T-cell (primary cell): ENCODE measurements at regions not wholly inside any gene's neighbourhood (a gene's known extent, or its start where the extent isn't known, plus 50 kb on each side); places are given as distances from the start of the nearest gene placed in this dataset.
"Not testable (repeated sequence)": the region's sequence is repeated elsewhere in the genome, so short reads cannot be mapped to it uniquely, and the experiment has no call there.

ENCODE experiments used
- ATAC-seq, 4 experiments: fragments of 200-7000 bp in 3 of 4; fragments of 150-1000 bp in 1 of 4; cut with Tn5 transposase; replicated peaks in 1 of 4; 1 replicate in 3 of 4; 2 replicates in 1 of 4; pipeline ENCODE4 v1.10.0; 2021; ENCODE audit warnings: moderate library complexity in 3 of 4, mild to moderate bottlenecking in 2 of 4, moderate number of reproducible peaks in 1 of 4
- CTCF ChIA-PET, 2 donors: fragments of 300-600 bp; sonication (Branson Sonifier 250); formaldehyde crosslinking; loops; one replicate each; lab custom pipeline; 2022; ENCODE audit warnings: antibody characterized with exemption in 2 of 2; lab: Charles Lee
- POLR2A ChIA-PET, 2 donors: fragments of 300-600 bp; sonication (Branson Sonifier 250); formaldehyde crosslinking; loops; one replicate each; lab custom pipeline; 2022; ENCODE audit warnings: antibody characterized with exemption in 2 of 2; lab: Charles Lee
- DNase-seq, 35 experiments: peaks; one replicate each; pipeline versions ENCODE4 v3.0.0 to v3.0.0-alpha.2; 2013 to 2023
- H3K27ac ChIP-seq: one replicate; pipeline ENCODE4 v1.5.1; 2013; ENCODE audit warnings: low read length
- H3K27me3 ChIP-seq, 2 experiments: replicated peaks in 1 of 2; 1 replicate in 1 of 2; 2 replicates in 1 of 2; pipeline versions ENCODE4 v1.6.1 to v1.7.0; 2013; ENCODE audit warnings: low read length in 1 of 2, mixed read lengths in 1 of 2; ENCODE audit not compliant: control insufficient read depth in 2 of 2, insufficient read depth in 2 of 2; ENCODE audit errors: extremely low read depth in 1 of 2
- H3K36me3 ChIP-seq, 2 donors: 1 replicate in 1 of 2; 2 replicates in 1 of 2; pipeline versions ENCODE4 v1.6.1 to v1.7.0; 2013; ENCODE audit warnings: low read length in 1 of 2; ENCODE audit not compliant: control insufficient read depth in 2 of 2, insufficient read depth in 1 of 2; ENCODE audit errors: extremely low read depth in 1 of 2
- H3K4me1 ChIP-seq, 2 experiments: 1 replicate in 1 of 2; 2 replicates in 1 of 2; pipeline versions ENCODE4 v1.6.1 to v1.7.0; 2013; ENCODE audit warnings: low read length in 2 of 2, mixed read lengths in 1 of 2; ENCODE audit not compliant: insufficient read depth in 2 of 2, control insufficient read depth in 1 of 2; ENCODE audit errors: extremely low read depth in 1 of 2
- H3K4me3 ChIP-seq, 2 donors: 1 replicate in 1 of 2; 2 replicates in 1 of 2; pipeline versions ENCODE4 v1.5.1 to v1.7.0; 2013; ENCODE audit warnings: mild to moderate bottlenecking in 2 of 2, low read length in 1 of 2, moderate library complexity in 1 of 2; ENCODE audit not compliant: control insufficient read depth in 1 of 2; ENCODE audit errors: extremely low read depth in 1 of 2
- H3K9me3 ChIP-seq: 2 replicates; pipeline ENCODE4 v1.7.0; 2013
- H3K27ac Mint-ChIP-seq, 2 donors: one replicate each; pipeline ENCODE4 v1.8.0; 2020 to 2021; ENCODE audit warnings: mild to moderate bottlenecking in 2 of 2, mixed read lengths in 2 of 2
- H3K27me3 Mint-ChIP-seq, 2 donors: one replicate each; pipeline ENCODE4 v1.8.0; 2021 to 2022; ENCODE audit warnings: mixed read lengths in 2 of 2
- H3K36me3 Mint-ChIP-seq: one replicate; pipeline ENCODE4 v1.8.0; 2021; ENCODE audit warnings: mixed read lengths
- H3K4me1 Mint-ChIP-seq, 3 donors: one replicate each; pipeline ENCODE4 v1.8.0; 2020 to 2022; ENCODE audit warnings: mixed read lengths in 3 of 3, mild to moderate bottlenecking in 1 of 3
- H3K4me3 Mint-ChIP-seq, 3 donors: one replicate each; pipeline ENCODE4 v1.8.0; 2020 to 2022; ENCODE audit warnings: mild to moderate bottlenecking in 3 of 3, mixed read lengths in 3 of 3, moderate library complexity in 3 of 3
- H3K9me3 Mint-ChIP-seq, 3 donors: one replicate each; pipeline ENCODE4 v1.8.0; 2020 to 2022; ENCODE audit warnings: mixed read lengths in 3 of 3
- WGBS: methylation state at CpG from one replicate; pipeline ENCODE4 v1.1.5; 2013; ENCODE audit warnings: missing lambda C conversion rate; ENCODE audit not compliant: insufficient coverage; 5-methylcytosine and 5-hydroxymethylcytosine counted together

GRCh38 chr3:104066658-104067057 lies 1300.1 kb upstream of the ALCAM start:
- H3K9me3 Mint-ChIP-seq: peaks cover 0 to 3% (median 2%) of the 10 kb centered on the region in 3 donors
- Histone ChIP-seq H3K27ac (no peak overlapping the region), H3K4me1 (no peaks in the 10 kb centered on the region), H3K9me3 (no peaks in the 10 kb centered on the region), H3K27me3 (no peaks in the 10 kb centered on the region), H3K4me3 (no peak overlapping the region), H3K36me3 (no peaks in the 10 kb centered on the region)
- no peak for ATAC-seq
- ChIA-PET CTCF (no interaction called here), POLR2A (no interaction called here)
- no peak overlapping the region for H3K4me3 Mint-ChIP-seq
- no peaks in the 10 kb centered on the region for H3K36me3 Mint-ChIP-seq
- no peak overlapping the region for H3K27ac Mint-ChIP-seq
- no peak for DNase-seq
- no peaks in the 10 kb centered on the region for H3K4me1 Mint-ChIP-seq
- H3K27me3 Mint-ChIP-seq: no peaks in the 10 kb centered on the region
- WGBS: 74% methylated on average over 2 of the region's 2 CpGs

GRCh38 chr3:104069114-104069513 lies 1297.6 kb upstream of the ALCAM start:
- H3K4me3 Mint-ChIP-seq: no peak overlapping the region
- no peak overlapping the region for H3K4me3 ChIP-seq
- 58% methylated on average over 3 of the region's 3 CpGs for WGBS
- ChIA-PET POLR2A (no interaction called here), CTCF (interaction anchor here in 1 of 2 donors (0.6 kb wide), 1 partner anchor 10 kb away, joined by 3 read pairs; no protein-coding TSS in a partner anchor)
- H3K4me1 ChIP-seq: no peaks in the 10 kb centered on the region
- H3K9me3 Mint-ChIP-seq: peaks cover 0 to 3% (median 0%) of the 10 kb centered on the region in 3 donors
- DNase-seq (no peak), ATAC-seq (no peak)
- no peaks in the 10 kb centered on the region for H3K4me1 Mint-ChIP-seq
- no peak overlapping the region for H3K27ac Mint-ChIP-seq
- H3K27me3 Mint-ChIP-seq: no peaks in the 10 kb centered on the region
- no peaks in the 10 kb centered on the region for H3K36me3 ChIP-seq
- no peak overlapping the region for H3K27ac ChIP-seq
- H3K36me3 Mint-ChIP-seq: no peaks in the 10 kb centered on the region
- no peaks in the 10 kb centered on the region for H3K9me3 ChIP-seq
- no peaks in the 10 kb centered on the region for H3K27me3 ChIP-seq

GRCh38 chr3:104070906-104071305 lies 1295.8 kb upstream of the ALCAM start:
- Histone ChIP-seq H3K9me3 (no peaks in the 10 kb centered on the region), H3K27me3 (no peaks in the 10 kb centered on the region), H3K4me1 (no peaks in the 10 kb centered on the region), H3K4me3 (no peak overlapping the region), H3K27ac (no peak overlapping the region), H3K36me3 (no peaks in the 10 kb centered on the region)
- WGBS: no CpG with 5 or more reads among the region's 1 CpG
- Mint-ChIP-seq H3K27ac (no peak overlapping the region), H3K27me3 (no peaks in the 10 kb centered on the region), H3K4me1 (no peaks in the 10 kb centered on the region), H3K36me3 (no peaks in the 10 kb centered on the region), H3K4me3 (no peak overlapping the region), H3K9me3 (no peaks in the 10 kb centered on the region)
- DNase-seq (no peak), ATAC-seq (no peak)
- CTCF ChIA-PET: no interaction called here
- POLR2A ChIA-PET: no interaction called here

DNA sequence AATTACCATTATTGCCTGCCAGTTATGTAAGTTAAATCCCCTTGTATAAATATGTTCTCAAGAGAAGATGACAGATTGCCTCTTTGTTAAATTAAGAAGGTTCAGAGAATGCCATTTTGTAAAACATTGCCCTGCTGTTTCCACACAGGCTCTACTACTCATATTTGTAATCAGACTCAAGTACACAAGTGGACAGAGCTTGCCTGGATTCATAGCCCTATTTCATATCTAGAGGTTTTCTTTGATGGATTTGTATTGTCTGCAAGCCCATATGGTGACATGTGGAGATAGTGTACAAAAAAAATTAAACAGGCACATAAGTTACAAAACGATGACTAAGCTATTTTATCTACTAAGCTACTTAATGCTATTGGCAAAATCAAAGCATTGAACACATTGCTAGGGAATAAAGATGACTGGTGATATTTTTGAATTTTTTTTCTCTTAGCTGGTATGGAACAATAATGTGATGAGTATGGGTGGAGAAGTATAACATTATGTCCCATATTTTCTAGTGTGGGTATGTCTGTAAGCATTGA lies 1286.6 kb upstream of the ALCAM start:
- Histone ChIP-seq H3K36me3 (no peaks in the 10 kb centered on the region), H3K4me3 (no peak overlapping the region), H3K27ac (no peak overlapping the region), H3K27me3 (no peaks in the 10 kb centered on the region), H3K9me3 (no peaks in the 10 kb centered on the region), H3K4me1 (no peaks in the 10 kb centered on the region)
- Mint-ChIP-seq H3K27ac (no peak overlapping the region), H3K9me3 (peaks cover 0 to 8% (median 4%) of the 10 kb centered on the region in 3 donors), H3K4me3 (no peak overlapping the region), H3K27me3 (no peaks in the 10 kb centered on the region), H3K36me3 (no peaks in the 10 kb centered on the region), H3K4me1 (no peaks in the 10 kb centered on the region)
- ATAC-seq (no peak), DNase-seq (no peak)
- CTCF ChIA-PET: no interaction called here
- POLR2A ChIA-PET: no interaction called here
- no CpG with 5 or more reads among the region's 1 CpG for WGBS

DNA sequence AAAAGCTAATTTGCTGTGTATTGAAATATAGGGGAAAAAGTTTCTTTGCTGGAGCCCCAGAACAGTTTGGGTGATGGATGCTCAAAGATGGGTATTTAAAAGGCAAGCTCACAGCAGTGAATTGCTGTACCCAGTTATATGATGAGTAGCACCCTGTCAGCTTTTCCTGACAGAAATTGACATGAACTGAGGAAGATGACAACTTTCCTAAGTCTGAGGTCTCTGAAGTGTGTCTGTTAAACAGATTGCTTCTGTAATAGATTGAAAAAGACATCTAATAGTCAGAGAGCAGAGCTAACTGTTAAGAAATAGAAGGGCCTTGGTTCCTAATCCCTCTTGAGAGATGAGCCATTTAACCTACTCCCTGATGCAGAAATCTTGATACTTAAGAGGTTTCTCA lies 1278.0 kb upstream of the ALCAM start:
- H3K27me3 ChIP-seq: no peaks in the 10 kb centered on the region
- no peaks in the 10 kb centered on the region for H3K9me3 ChIP-seq
- peaks cover 3 to 24% (median 13%) of the 10 kb centered on the region in 3 donors for H3K9me3 Mint-ChIP-seq
- H3K4me3 ChIP-seq: no peak overlapping the region
- H3K4me1 ChIP-seq: no peaks in the 10 kb centered on the region
- no peaks in the 10 kb centered on the region for H3K36me3 Mint-ChIP-seq
- H3K4me3 Mint-ChIP-seq: no peak overlapping the region
- ATAC-seq (no peak), DNase-seq (no peak)
- H3K27ac ChIP-seq: no peak overlapping the region
- no peak overlapping the region for H3K27ac Mint-ChIP-seq
- H3K36me3 ChIP-seq: no peaks in the 10 kb centered on the region
- H3K4me1 Mint-ChIP-seq: no peaks in the 10 kb centered on the region
- ChIA-PET POLR2A (no interaction called here), CTCF (no interaction called here)
- H3K27me3 Mint-ChIP-seq: no peaks in the 10 kb centered on the region

GRCh38 chr3:104089987-104090386 lies 1276.7 kb upstream of the ALCAM start:
- DNase-seq, H3K36me3 Mint-ChIP-seq, H3K9me3 ChIP-seq, H3K27me3 ChIP-seq, H3K27ac Mint-ChIP-seq, H3K4me3 Mint-ChIP-seq, H3K4me3 ChIP-seq, H3K36me3 ChIP-seq, H3K27me3 Mint-ChIP-seq, H3K27ac ChIP-seq, H3K4me1 Mint-ChIP-seq, ATAC-seq, H3K4me1 ChIP-seq, CTCF ChIA-PET, POLR2A ChIA-PET: not testable (repeated sequence)
- 100% methylated on average over 2 of the region's 3 CpGs for WGBS
- peaks cover 3 to 20% (median 13%) of the 10 kb centered on the region in 3 donors for H3K9me3 Mint-ChIP-seq

DNA sequence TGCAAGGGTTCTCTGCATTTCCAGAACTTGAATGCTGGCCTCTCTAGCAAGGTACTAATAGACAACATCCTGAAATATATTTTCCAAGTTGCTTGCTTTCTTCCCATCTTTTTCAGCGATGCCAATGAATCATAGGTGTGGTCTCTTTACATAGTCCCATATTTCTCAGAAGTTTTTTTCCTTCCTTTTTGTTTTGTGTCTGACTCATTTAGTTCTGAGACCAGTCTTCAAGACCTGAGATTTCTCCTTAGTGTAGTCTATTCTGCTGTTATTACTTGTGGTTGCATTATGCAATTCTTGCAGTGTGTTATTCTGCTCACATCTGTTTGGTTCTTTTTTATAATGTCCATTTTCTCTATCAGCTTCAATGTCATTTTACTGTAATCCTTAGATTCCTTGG lies 1265.0 kb upstream of the ALCAM start:
- no peak overlapping the region for H3K4me3 Mint-ChIP-seq
- Histone ChIP-seq H3K27ac (no peak overlapping the region), H3K36me3 (no peaks in the 10 kb centered on the region), H3K9me3 (no peaks in the 10 kb centered on the region), H3K4me3 (no peak overlapping the region), H3K4me1 (no peaks in the 10 kb centered on the region), H3K27me3 (no peaks in the 10 kb centered on the region)
- ChIA-PET POLR2A (no interaction called here), CTCF (no interaction called here)
- H3K27ac Mint-ChIP-seq: no peak overlapping the region
- H3K27me3 Mint-ChIP-seq: no peaks in the 10 kb centered on the region
- DNase-seq: no peak
- no CpG with 5 or more reads among the region's 1 CpG for WGBS
- no peak for ATAC-seq
- peaks cover 0 to 2% (median 0%) of the 10 kb centered on the region in 3 donors for H3K9me3 Mint-ChIP-seq
- H3K4me1 Mint-ChIP-seq: no peaks in the 10 kb centered on the region
- H3K36me3 Mint-ChIP-seq: no peaks in the 10 kb centered on the region
